PC-3 (cell line): ENCODE measurements at regions not wholly inside any gene's neighbourhood (a gene's known extent, or its start where the extent isn't known, plus 50 kb on each side); places are given as distances from the start of the nearest gene placed in this dataset.
"Not testable (repeated sequence)": the region's sequence is repeated elsewhere in the genome, so short reads cannot be mapped to it uniquely, and the experiment has no call there.

Experiments used
- ATAC-seq: fragments of 200-7000 bp; cut with Tn5 transposase; 2 replicates; pipeline ENCODE4 v1.9.1; 2020; ENCODE audit warnings: mild to moderate bottlenecking, moderate library complexity
- BruUV-seq: library from RNA; stranded (reverse); fragments of 400-500 nt; replicated peaks from 2 replicates; lab custom pipeline; 2021; lab: Mats Ljungman, UMichigan
- CTCF ChIA-PET: fragments of 300-600 bp; sonication (Branson Sonifier 250); formaldehyde crosslinking; loops from one replicate; lab custom pipeline; 2022; ENCODE audit warnings: antibody characterized with exemption; lab: Charles Lee
- POLR2A ChIA-PET: fragments of 300-600 bp; sonication (Branson Sonifier 250); formaldehyde crosslinking; loops from one replicate; lab custom pipeline; 2022; ENCODE audit warnings: antibody characterized with exemption; ENCODE audit not compliant: unreplicated experiment; lab: Charles Lee
- DNase-seq: peaks from one replicate; pipeline ENCODE4 v3.0.0-alpha.2; 2015
- H2AFZ ChIP-seq: fragments of 300-600 bp; sonication (generic); 2 replicates; pipeline ENCODE4 v1.6.0; 2016; ENCODE audit warnings: antibody characterized with exemption, low read length
- H3F3A ChIP-seq: fragments of 300-600 bp; sonication (generic); one replicate; pipeline ENCODE4 v1.6.0; 2017; ENCODE audit warnings: antibody characterized with exemption, low read length, control low read depth, mild to moderate bottlenecking; ENCODE audit not compliant: unreplicated experiment
- H3K27ac ChIP-seq: fragments of 300-600 bp; sonication (generic); 2 replicates; pipeline ENCODE4 v1.5.1; 2016; ENCODE audit warnings: mild to moderate bottlenecking, low read length
- H3K27me3 ChIP-seq: fragments of 300-600 bp; sonication (generic); 2 replicates; pipeline ENCODE4 v1.6.1; 2016; ENCODE audit warnings: low read length, mixed read lengths
- H3K36me3 ChIP-seq: fragments of 300-600 bp; sonication (generic); 2 replicates; pipeline ENCODE4 v1.6.1; 2016; ENCODE audit warnings: low read depth, mixed run types, low read length, mixed read lengths
- H3K4me1 ChIP-seq: fragments of 300-600 bp; sonication (generic); 2 replicates; pipeline ENCODE4 v1.5.1; 2016; ENCODE audit warnings: low read length; ENCODE audit not compliant: insufficient read depth
- H3K4me2 ChIP-seq: fragments of 300-600 bp; sonication (generic); 2 replicates; pipeline ENCODE4 v1.6.0; 2016; ENCODE audit warnings: low read length
- H3K4me3 ChIP-seq: fragments of 300-600 bp; sonication (generic); 2 replicates; pipeline ENCODE4 v1.5.1; 2016; ENCODE audit warnings: mild to moderate bottlenecking, low read length, mixed read lengths
- H3K79me2 ChIP-seq: fragments of 300-600 bp; sonication (generic); 2 replicates; pipeline ENCODE4 v1.6.1; 2017; ENCODE audit warnings: low read length, mixed read lengths
- H3K9ac ChIP-seq: fragments of 300-600 bp; sonication (generic); 2 replicates; pipeline ENCODE4 v1.6.0; 2016; ENCODE audit warnings: mild to moderate bottlenecking, low read length
- H3K9me2 ChIP-seq: fragments of 300-600 bp; sonication (generic); replicated peaks from 2 replicates; pipeline ENCODE4 v1.6.1; 2016; ENCODE audit warnings: mixed run types, low read length, mixed read lengths
- H3K9me3 ChIP-seq: fragments of 300-600 bp; sonication (generic); 2 replicates; pipeline ENCODE4 v1.6.1; 2016; ENCODE audit warnings: low read length, mixed read lengths
- H4K20me1 ChIP-seq: fragments of 300-600 bp; sonication (generic); 2 replicates; pipeline ENCODE4 v1.6.1; 2016; ENCODE audit warnings: low read length, mixed read lengths
- CTCF ChIP-seq: fragments of 300-600 bp; sonication (generic); conservative IDR thresholded peaks from 2 replicates; pipeline ENCODE4 v1.5.1; 2017; ENCODE audit warnings: antibody characterized with exemption, low read depth, mild to moderate bottlenecking, low read length
- EZH2 ChIP-seq: fragments of 300-600 bp; sonication (generic); IDR thresholded peaks from one replicate; pipeline ENCODE4 v1.6.1; 2017; ENCODE audit warnings: antibody characterized with exemption, mild to moderate bottlenecking, low read length; ENCODE audit not compliant: unreplicated experiment
- EZH2phosphoT487 ChIP-seq: fragments of 300-600 bp; sonication (generic); IDR thresholded peaks from 2 replicates; pipeline ENCODE4 v1.6.1; 2018; ENCODE audit warnings: mild to moderate bottlenecking, antibody characterized with exemption, low read length, borderline replicate concordance
- intact Hi-C: fragments of 100-400 bp; cut with micrococcal nuclease; formaldehyde crosslinking; loops from 2 replicates; pipeline ENCODE4 v1.9.0; 2023

GRCh38 chr2:41207578-41207977 lies 755.7 kb upstream of the SLC8A1 start:
- Histone ChIP-seq H3K9ac (no peak overlapping the region), H3K79me2 (no peaks in the 10 kb centered on the region), H3K4me2 (peak overlapping the region; percentile 22; the same call in 1 of the 2 replicates), H3K4me1 (peaks cover 31% of the 10 kb centered on the region), H4K20me1 (no peaks in the 10 kb centered on the region), H3K36me3 (no peaks in the 10 kb centered on the region), H3K27ac (peak overlapping the region; percentile 49), H3K27me3 (no peaks in the 10 kb centered on the region), H3F3A (no peaks in the 10 kb centered on the region), H3K9me2 (no peaks in the 10 kb centered on the region), H2AFZ (no peak overlapping the region), H3K4me3 (no peak overlapping the region), H3K9me3 (no peaks in the 10 kb centered on the region)
- DNase-seq = peak; percentile 72
- BruUV-seq = no TSS peak
- ChIA-PET CTCF (no interaction called here), POLR2A (no interaction called here)
- peak; percentile 69 for ATAC-seq
- intact Hi-C loops = loop anchor here (2.0 to 10.0 kb wide), 2 partner anchors 253 to 333 kb away; no protein-coding TSS in a partner anchor
- TF ChIP-seq CTCF (no peak), EZH2phosphoT487 (no peak), EZH2 (no peak)

GRCh38 chr2:41210030-41210429 lies 758.1 kb upstream of the SLC8A1 start:
- H3K9ac ChIP-seq, H3K4me2 ChIP-seq, H3F3A ChIP-seq, H3K4me3 ChIP-seq, H4K20me1 ChIP-seq, H3K27me3 ChIP-seq, CTCF ChIA-PET, H3K27ac ChIP-seq, BruUV-seq, ATAC-seq, H3K36me3 ChIP-seq, POLR2A ChIA-PET, H3K79me2 ChIP-seq, H3K9me2 ChIP-seq, H3K9me3 ChIP-seq, H2AFZ ChIP-seq, DNase-seq, intact Hi-C loops: not testable (repeated sequence)
- peaks cover 23% of the 10 kb centered on the region for H3K4me1 ChIP-seq

GRCh38 chr2:41216978-41217377 lies 765.1 kb upstream of the SLC8A1 start:
- Histone ChIP-seq H3K27ac (no peak overlapping the region), H3K4me3 (no peak overlapping the region), H2AFZ (no peak overlapping the region), H3K4me2 (no peak overlapping the region), H3K9me3 (no peaks in the 10 kb centered on the region; the same call in 1 of the 2 replicates), H3K79me2 (no peaks in the 10 kb centered on the region), H3K9me2 (no peaks in the 10 kb centered on the region), H3K4me1 (peaks cover 8% of the 10 kb centered on the region; the same call in 1 of the 2 replicates), H3K27me3 (no peaks in the 10 kb centered on the region), H3K9ac (no peak overlapping the region), H3F3A (no peaks in the 10 kb centered on the region), H3K36me3 (no peaks in the 10 kb centered on the region), H4K20me1 (no peaks in the 10 kb centered on the region)
- TF ChIP-seq EZH2phosphoT487 (no peak), CTCF (no peak), EZH2 (no peak)
- ChIA-PET POLR2A (no interaction called here), CTCF (no interaction called here)
- BruUV-seq = no TSS peak
- ATAC-seq (no peak), DNase-seq (no peak)
- intact Hi-C loops = no loop called here
